NCI-H69 (cell line): ENCODE measurements at regions not wholly inside any gene's neighbourhood (a gene's known extent, or its start where the extent isn't known, plus 50 kb on each side); places are given as distances from the start of the nearest gene placed in this dataset.

Experiments
- DNase-seq: peaks from one replicate; lab custom pipeline; 2025; lab: John Stamatoyannopoulos, UW

GRCh38 chr18:60978338-60978737 lies 354.9 kb upstream of the CDH20 start:
- DNase-seq = no peak

- DNase-seq = no peak
These were observed 352.7 kb upstream of the CDH20 start for GRCh38 chr18:60980422-60981005.

- DNase-seq = no peak
These were observed 351.4 kb upstream of the CDH20 start for GRCh38 chr18:60981682-60982328.

- peak; percentile 66 for DNase-seq
These were observed 350.9 kb upstream of the CDH20 start for GRCh38 chr18:60982329-60982695.

DNA sequence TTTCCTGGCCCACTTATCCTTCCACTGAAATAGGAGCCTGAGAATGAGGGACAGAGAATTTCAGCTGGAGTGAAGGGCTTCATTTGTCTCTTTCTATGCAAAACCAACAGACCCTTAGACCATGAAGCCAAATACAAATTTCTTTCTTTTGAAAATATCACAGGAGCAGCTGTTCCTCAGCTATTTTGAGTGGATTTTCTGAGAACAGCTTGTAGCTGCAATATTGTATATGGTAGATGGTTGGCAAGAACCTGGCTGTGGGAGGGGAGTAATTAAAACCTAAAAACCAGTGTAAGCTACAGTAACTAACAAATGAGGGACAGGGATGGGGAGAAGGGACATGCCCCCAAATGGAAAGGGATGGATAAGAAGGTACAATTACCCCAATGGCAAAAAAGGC lies 350.3 kb upstream of the CDH20 start:
- peak; percentile 58 for DNase-seq

DNA sequence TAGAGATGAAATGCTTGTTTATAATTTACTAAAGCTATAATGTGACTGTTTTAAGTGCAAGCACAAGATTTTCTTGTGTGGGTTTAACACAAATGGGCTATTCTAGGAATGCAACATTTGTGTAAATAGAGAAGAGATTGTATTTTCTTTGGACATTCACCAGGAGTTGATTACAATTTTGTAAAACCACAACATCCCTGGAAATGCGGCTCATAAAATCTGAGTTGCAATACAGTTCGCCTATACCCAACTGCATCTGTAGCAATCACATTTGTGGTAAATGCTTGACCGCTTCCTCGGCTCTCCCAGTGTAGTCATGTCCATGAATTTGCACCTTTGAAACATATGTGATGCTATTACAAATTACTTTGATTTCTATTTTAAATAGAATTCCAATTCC lies 348.7 kb upstream of the CDH20 start:
- DNase-seq = no peak

GRCh38 chr18:60987963-60988362 lies 345.3 kb upstream of the CDH20 start:
- no peak for DNase-seq

- DNase-seq = no peak
These were observed 336.9 kb upstream of the CDH20 start for GRCh38 chr18:60996326-60996725.

DNA sequence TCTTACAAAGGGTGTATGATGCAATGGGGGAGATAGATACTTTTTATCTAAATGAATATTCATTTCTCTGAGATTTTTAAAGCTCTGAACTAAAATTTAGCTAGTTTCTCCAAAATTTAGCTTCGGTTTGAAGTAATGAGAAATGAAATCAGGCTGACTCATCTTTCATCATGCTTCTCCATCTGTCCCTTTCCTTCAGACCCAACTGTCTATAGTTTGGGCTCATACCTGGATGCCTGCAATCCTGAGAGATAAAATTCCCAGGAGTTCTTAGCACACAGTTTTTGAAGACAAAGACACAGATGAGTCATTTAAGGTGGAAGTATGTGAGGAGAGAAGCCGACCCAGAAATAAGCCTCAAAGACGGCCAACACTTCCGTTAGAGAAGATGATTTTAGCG lies 336.4 kb upstream of the CDH20 start:
- DNase-seq = no peak

- DNase-seq = peak; percentile 84
These were observed 332.1 kb upstream of the CDH20 start for GRCh38 chr18:61001138-61001537.

DNA sequence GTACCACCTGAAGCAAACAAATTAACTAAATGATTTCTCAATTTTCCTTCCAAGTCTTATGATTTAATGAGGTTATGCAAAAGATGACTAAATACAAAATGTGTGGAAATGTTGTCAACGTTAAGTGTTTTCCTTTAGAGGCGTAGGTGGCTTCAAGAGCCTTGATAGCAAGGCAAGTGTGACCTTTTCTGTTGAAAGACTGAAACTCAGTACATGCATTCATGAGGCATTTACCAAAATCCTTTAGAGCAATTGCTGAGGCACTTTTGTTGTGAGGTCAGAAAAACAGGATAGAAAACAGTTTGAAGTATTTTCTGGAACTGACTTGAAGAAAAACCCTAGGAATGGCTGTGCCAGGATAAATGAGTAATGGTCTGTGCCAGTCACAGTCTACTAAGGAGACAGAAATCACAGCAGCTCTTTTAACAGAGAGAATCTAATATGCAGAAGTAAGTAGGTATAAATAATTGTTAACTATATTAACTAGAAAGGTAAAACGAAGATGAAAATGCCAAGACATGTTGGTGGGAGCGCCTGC lies 326.5 kb upstream of the CDH20 start:
- no peak for DNase-seq

DNA sequence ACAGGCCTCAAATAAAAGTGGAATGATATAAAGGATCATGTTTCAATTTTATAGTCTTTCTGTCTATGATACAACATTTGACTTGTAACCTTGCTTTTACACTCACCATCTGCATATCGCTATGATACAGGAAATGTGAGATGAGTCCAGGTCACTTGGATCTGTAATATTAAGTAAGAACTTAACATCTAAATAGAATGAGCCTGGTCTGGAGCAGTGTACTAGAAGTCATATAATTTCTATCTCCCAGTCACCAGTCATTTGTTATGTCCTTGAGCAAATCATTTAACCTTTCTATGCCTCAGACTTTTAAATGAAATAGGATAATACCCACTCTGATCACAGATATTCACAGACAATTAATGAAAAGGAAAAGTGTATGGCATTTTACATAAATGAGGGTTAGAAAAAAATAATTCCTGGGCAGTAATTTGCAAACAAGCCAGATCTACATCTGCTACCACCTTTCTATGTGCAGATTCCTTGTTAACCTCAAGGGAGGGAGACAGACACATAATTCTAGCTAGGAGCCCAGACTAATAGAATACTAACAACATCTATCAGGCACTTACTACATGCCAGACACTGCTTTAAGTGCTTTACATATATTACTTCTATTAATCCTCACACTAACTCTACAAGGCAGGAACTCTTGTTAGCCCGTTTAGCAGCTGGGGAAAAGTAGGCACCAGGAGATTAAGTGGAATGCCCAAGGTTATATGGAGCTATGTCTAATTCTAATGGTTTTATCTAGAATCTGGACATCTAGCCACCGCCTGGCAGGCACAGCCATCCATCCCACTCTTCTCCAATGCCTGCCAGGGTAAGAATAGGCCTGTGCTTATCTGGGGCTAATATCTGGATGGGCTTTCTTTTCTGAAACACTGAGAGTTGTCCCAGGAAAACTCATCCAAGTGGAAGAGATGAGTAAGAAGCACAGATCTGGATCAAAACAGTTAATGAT lies 313.6 kb upstream of the CDH20 start:
- DNase-seq = peak; percentile 73

DNA sequence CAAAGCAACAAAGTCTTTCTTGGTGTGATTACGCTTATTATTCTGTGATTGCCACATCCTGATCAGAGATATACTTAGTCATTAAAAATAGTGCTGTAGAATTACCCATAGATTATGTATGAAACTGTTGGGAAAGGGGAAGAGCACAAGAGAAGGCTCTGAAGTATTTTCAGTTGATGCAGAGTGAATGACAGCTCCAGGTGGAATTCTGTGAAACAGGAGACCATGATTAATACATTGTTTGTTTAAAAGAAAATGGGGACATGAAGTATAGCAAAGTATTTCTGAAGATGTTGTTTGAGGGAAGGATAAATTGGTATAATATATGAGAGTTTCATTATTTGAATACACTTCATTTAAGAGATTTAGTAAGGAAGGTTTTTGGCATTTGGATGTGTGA lies 307.6 kb upstream of the CDH20 start:
- no peak for DNase-seq

GRCh38 chr18:61031626-61032025 lies 301.6 kb upstream of the CDH20 start:
- DNase-seq = no peak

DNA sequence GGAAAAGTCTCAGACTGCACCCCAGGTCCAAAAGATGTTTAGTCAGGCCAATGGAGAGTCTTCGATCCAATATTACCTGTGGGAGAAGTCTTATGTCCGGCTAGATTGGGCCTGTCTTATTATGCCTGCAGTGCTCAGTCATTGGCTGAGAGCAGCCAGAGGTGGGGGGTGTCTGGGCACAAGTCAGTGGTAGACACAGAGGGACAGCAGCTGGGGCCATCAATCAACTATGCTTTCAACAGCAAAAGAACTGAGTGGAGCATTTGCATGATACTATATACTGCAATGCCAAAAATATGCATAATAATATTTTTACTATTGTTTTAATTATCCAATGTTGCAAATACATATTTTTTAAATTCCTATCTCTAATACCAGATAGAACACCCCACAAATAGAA lies 298.6 kb upstream of the CDH20 start:
- DNase-seq = peak; percentile 40

- DNase-seq = peak; percentile 77
These were observed 294.0 kb upstream of the CDH20 start for GRCh38 chr18:61039251-61039650.

GRCh38 chr18:61047794-61048193 lies 285.4 kb upstream of the CDH20 start:
- DNase-seq = no peak

DNA sequence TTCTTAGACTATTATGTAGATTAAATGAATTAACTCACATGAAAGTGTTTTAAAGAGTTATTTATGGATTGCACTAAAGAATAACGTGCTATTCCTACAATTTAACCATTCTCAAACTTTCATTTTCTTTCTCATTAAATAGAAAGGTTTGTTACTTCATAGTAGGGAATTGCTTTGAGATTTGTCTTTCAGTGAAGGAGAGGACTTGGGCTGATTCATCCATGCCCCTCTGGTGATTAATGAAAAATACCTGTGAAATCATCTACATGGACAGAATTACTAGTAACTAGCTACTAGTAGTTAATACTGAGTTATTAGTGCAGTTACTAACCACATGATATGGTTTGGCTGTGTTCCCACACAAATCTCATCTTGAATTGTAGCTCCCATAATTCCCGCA lies 275.8 kb upstream of the CDH20 start:
- DNase-seq = no peak

- DNase-seq = no peak
These were observed 271.0 kb upstream of the CDH20 start for GRCh38 chr18:61062258-61062657.

GRCh38 chr18:61064911-61065310 lies 268.3 kb upstream of the CDH20 start:
- peak; percentile 95 for DNase-seq

DNA sequence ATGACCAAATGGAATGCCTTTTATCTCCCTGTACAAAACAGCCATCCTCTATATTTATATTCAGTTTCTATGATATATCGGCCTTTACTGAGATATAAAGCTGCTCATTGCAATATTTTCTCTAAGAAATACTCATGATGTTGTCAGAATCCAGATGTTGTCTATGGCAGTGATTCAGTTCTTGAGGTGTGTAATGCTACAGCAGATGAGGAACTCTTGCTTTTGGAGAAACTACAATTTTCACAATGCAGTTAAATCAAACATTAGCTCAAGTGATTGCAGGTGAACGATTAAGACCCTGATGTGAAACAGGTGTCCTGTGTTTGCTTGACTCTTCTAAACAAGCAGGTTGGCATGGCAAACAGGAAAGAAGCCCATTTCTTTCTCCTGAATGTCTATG lies 256.2 kb upstream of the CDH20 start:
- peak; percentile 90 for DNase-seq

DNA sequence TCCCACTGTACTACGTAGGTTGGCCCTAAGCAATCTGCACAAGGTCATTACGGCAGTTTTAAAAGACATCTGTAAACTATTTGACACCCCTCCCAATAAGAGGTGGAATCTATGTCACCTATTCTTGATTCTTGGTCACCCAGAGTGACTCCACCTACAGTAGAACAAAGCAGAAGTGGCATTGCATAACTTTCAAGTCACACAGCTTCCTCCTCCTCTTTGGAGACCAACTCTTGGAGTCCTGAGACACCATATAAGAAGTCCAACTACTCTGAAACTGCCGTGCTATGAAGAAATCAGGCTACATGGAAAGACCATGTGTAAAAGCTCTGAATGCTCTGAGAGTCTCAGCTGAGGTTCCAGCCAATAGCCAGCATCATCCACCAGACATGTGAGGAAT lies 253.5 kb upstream of the CDH20 start:
- no peak for DNase-seq
